HCEC 1CT (cell line): ENCODE measurements at regions not wholly inside any gene's neighbourhood (a gene's known extent, or its start where the extent isn't known, plus 50 kb on each side); places are given as distances from the start of the nearest gene placed in this dataset.
"Not testable (repeated sequence)": the region's sequence is repeated elsewhere in the genome, so short reads cannot be mapped to it uniquely, and the experiment has no call there.

ENCODE experiments used
- DNase-seq: peaks from one replicate; pipeline ENCODE4 v3.0.0-alpha.2; 2017

DNA sequence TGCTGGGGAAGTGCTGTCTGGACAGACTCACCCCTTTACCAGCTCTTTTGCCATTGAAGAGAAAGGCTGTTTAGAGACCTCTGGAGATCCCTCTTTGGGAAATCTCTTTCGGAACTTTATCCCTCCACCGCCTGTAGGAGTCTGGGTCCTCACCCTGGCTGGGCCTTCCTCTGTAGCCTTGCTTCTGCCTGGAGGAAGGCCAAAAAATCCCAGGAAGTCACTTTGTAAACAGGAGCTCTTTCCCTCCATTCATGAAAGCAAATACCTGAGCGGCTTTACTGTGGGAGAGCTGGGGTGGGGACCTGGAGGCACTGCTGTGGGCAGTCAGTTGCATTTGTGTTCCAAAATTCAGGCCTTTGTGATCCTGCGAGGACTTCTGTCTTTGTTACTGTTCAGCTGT, 126.2 kb downstream of the KLF6 start:
- no peak for DNase-seq

DNA sequence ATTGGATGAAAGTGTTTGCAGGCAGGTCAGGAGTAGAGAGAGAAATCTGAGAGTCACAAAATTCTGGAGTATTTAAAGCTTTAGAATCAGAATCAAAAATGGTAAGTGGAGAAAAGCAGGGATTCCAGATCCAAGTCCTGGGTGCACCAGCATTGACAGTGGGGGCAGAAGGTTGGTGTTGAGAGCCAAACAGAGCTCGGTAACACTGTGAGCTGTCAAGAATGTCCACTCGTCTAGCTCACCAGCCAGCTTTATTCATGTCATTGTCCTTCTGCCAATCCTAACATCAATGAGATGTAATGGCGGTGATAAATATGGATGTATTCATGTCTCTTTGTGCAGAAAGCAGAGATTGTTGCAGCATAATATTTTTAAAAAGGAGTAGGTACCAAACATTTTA, 128.8 kb downstream of the KLF6 start:
- DNase-seq: no peak

DNA sequence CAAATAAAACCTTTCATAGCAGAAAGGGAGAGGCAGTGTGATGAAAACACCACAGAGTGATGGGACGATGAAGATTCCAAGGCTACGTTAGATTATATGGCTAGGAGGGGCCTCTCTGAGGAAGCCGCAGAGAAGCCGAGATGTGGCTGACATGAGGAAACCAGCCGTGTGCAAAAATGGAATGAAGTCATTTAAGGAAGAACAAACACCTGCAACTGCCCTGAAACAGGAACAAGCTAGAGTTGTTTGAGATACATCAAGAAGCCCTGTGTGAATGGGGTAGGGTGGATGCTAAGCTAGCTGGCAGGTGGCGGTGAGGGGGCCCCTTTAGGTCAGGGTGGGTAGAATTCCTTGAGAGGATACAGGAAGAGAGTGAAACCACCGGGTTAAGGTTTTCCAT, 129.5 kb downstream of the KLF6 start:
- DNase-seq: no peak

DNA sequence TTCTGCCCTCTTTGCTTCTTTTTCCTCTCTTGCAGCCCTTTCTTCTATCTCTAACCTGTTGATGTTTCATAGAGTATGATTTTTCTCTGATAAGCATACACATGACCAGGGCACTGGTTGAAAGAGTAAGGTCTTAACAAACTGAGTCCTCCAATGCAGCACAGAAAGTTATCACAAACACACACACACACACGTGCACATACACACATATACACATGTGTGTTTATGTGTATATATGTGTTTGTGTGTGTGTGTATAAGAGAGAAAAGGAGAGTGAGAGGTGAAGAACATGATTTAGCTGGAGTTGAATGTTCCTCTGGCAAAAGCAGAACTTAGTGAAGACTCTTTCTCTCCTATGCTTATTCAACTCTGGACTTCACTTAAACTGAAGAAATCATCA, 130.0 kb downstream of the KLF6 start:
- DNase-seq: no peak

DNA sequence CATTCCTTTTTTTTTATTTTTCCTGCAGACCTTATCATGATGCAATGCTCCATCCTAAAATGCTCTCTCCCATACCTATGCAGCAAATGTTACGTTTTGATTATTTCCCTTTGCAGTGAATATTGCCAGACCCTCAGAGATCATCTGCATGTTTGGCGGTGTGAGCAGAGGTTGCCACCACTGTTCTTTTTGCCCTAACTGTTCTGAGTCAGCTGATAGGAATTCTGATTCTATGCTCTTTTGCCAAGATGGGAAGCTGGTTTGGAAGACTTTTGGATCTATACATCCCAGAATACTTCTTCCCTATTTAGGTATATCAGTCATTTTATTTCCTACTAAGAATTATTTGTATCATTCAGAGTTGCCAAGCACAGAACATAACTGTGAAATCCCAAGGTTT, 130.5 kb downstream of the KLF6 start:
- peak; percentile 38 for DNase-seq

DNA sequence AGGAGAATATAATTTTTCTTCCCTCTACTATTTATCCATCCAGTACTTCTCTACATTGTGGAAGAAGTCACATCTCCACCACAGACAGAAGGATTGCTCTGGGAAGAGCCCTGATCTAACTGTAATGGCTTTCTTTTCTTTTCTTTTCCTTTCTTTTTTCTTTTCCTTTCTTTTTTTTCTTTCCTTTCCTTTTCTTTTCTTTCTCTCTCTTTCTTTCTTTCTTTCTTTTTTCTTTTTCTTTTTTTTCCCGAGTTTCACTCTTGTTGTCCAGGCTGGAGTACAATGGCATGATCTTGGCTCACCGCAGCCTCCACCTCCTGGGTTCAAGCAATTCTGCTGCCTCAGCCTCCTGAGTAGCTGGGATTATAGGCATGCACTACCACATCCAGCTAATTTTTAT, 131.7 kb downstream of the KLF6 start:
- not testable (repeated sequence) for DNase-seq

DNA sequence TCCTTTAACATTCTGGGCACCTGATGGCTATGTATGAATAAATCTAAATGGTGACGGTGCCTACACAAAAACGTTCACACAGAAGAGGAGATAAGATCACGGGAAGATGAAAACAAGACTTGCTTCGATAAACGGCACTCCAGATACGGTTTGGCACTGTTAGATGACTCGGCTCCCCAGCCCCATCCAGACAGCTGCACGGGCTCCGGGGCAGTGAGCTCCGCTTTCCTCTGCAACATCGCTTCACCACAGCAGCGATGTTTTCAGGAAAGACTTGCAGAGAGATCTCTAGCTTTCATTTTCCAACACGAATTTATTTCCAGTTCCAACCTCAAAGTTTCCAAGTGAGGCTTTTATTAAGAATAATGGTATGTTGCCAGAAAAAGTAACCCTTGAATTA, 132.1 kb downstream of the KLF6 start:
- DNase-seq: no peak

DNA sequence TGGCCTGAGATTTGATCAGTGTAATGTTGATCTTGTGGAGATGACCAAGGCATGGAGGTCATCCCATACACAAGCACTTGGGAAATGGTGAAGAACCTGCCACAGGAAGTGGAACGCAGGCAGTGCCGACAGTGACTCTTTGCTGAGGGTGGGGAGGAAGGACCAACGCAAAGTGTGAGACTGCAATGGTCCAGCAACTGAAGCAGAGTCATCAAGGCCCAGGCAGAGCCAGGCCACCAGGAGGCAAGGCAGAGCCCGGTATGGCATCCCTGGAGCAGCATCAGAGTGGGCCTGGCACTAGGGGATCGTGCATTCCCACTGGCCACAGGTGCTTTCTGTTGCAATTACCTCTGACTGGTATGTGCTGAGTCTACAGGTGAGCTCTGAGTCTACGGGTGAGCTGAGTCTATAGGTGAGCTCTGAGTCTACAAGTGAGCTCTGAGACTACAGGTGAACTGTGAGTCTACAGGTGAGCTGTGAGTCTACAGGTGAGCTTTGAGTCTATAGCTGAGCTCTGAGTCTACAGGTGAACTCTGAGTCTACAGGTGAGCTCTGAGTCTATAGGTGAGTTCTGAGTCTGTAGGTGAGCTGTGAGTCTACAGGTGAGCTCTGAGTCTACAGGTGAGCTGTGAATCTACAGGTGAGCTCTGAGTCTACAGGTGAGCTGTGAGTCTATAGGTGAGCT, 132.9 kb downstream of the KLF6 start:
- no peak for DNase-seq

DNA sequence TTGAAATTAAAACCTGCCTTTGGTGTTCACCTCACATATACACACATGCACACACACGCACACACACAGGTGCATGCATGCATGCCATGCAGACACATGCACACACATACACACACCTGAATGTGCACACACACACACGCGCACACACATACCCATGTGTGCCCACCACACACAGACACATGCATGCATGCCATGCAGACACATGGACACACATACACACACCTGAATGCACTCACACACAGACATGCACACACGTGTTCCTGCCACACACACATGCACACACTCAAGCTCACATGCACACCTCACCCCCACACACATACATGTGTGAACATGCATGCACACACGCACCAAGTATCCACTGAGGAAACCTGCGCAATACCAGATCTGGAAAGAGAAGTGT, 136.4 kb downstream of the KLF6 start:
- DNase-seq: no peak

DNA sequence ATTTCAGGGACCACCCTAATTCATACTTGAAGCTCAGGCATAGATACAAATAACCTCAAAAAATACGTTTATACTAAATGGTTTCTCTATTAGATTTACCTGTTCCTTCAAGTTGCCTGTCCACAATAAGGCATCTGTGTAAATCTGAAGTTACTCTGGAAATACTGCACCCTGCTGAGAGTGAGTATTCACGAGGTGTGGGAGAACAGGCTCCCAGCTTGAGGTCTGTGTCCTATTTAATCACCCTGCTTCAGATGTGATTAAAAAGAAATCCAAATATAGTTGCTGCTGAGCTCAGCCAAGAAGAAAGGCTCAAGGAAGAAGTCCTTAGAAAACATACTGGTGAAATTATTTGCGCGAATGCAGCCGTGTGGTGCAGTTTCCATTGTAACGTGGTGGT, 136.8 kb downstream of the KLF6 start:
- no peak for DNase-seq

DNA sequence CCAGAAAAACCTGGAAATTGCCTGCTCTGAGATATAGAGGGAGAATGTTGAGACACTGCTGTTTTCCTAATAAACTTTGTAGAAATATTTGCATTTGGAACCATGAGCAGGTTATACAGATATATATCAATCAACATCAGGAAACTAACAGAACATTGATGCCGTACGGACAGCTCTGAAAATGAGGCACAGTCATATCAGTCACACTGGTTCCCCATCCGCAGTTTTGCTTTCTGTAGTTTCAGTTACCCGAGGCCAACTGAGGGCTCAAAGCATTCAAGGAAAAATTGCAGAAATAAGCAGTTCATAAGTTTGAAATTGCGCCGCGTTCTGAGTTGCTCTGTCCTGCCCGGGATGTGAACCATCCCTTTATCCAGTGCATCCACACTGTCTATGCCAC, 137.9 kb downstream of the KLF6 start:
- DNase-seq: no peak

DNA sequence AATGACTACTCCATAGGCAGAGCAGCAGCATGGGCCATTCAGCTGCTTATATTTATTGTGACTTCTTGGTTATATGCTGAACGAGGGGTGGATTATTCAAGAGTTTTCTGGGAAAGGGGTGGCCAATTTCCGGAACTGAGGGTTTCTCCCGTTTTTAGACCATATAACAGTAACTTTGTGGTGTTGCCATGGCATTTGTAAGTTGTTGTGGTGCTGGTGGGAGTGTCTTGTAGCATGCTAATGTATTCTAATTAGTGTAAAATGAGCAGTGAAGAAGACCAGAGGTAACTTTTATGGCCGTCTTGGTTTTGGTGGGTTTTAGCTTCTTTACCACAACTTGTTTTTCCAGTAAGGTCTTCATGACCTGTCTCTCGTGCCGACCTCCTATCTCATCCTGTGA, 139.6 kb downstream of the KLF6 start:
- no peak for DNase-seq

DNA sequence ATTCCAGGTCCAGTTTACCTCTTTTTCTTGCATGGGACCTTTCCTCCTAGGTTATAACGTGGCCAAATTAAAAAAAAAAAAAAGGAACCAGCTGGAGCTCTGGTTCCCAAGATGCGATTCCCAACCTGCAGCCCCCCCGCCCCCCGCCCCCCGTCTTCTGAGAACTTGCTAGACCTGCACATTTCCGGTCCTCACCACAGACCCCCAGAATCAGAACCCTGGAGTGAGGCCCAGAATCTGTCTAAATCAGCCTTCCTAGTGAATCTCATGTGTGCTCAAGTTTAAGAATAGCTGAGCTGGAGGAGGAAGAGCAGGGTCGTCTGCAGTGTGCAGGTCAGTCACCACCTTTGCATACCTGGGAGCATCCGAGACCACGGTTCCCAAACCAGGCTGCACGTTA, 144.2 kb downstream of the KLF6 start:
- no peak for DNase-seq

DNA sequence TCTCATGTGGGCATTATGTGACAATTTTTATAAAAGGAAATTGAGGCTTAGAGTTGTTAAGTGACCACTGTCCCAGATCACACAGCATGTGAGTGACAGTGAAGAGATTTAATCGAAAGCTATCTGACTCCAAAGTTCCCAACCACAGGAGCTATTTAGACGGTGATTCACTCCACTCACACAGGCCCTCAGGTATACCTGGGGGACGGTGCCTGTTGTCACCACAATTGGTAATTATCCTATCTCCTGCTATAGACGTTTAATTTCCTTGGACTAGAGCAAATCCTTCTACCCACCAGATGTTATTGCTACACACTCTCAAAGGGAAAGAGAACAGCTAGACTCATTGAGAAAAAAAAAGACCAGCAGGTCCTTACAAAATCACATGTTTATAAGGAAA, 145.5 kb downstream of the KLF6 start:
- DNase-seq: no peak

DNA sequence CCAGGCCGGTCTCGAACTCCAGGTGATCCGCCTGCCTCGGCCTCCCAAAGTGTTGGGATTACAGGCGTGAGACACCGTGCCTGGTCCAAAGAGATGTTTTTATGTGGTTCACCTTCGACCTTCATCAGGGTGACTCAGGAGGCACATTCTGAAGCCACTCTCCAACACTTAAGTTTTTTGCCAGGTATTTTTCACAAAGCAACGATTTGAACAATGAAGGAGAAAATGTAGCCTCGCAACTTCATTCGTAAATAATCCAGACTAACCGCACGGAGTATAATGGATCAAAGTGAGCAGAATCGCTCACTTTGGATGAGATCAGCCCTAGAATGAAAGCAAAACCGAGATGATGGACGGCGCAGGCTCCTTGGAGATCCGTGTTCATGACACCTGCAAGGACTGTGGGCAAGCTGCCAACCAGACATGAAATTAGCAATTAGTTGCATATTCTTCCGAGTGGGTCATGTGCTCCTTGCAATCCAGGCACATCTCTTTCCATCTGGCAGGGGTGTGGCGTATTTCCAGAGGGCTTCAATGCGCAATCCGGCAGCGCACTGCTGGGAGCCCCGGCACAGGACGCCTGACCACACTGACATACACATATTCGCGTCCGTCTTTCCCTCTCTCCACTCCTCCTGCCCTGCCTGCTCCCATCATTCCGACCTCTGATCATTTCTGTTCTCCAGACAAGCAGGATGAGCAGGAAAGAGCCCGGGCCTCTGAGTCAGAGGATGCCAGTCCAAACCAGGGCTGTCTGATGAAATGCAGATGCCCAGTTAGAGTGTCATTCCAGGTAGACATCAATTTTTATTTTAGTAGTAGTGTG, 148.4 kb downstream of the KLF6 start:
- no peak for DNase-seq

DNA sequence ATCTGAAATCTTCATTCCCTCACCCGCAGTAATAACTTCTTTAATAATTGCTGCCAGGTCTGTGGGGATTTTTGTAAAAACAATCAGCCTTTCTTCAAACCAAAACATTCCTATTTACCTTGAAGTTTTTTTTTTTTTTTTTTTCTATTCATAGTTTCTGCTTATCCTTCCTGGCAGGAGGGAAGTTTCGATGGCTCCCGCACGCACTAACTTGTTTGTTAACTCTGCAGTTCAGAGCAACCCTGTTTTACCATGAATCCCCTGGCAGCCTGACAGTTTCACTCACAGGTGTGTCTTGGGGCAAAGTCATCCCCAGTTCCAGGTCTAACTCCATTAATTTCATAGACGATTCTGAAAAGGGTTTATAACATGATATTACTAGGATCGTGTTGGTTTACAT, 149.3 kb downstream of the KLF6 start:
- DNase-seq: no peak

DNA sequence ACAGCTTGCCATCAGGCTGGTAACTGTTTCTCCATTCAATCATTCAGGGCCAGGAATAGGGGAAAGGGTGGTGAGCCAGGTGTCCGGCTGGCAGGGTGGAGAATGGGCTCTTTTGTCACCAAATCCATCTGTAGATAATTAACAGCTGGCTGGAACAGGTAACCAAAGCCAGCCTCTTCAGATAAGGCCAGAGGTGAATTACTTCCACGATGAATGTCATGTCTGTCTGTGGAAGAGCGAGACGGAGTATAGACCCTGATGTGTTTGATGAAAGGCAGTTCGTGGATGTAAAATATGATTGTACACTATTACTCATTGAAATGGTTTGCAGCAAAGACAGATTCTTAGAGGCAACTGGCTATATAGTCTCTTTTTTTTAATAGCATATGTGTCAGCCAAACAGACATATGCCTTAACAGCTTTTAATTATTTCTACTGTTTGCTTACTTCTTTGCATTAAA, 149.8 kb downstream of the KLF6 start:
- DNase-seq: no peak

DNA sequence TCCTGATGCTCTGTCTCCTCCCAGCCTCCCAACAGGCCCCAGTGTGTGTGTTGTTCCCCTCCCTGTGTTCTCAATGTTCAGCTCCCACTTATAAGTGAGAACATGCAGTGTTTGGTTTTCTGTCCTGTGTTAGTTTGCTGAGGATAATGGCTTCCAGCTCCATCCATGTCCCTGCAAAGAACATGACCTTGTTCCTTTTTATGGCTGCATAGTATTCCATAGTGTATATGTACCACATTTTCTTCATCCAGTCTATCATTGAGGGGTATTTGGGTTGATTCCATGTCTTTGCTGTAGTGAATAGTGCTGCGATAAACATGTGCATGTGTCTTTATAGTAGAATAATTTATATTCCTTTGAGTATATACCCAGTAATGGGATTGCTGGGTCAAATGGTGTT, 150.4 kb downstream of the KLF6 start:
- not testable (repeated sequence) for DNase-seq

DNA sequence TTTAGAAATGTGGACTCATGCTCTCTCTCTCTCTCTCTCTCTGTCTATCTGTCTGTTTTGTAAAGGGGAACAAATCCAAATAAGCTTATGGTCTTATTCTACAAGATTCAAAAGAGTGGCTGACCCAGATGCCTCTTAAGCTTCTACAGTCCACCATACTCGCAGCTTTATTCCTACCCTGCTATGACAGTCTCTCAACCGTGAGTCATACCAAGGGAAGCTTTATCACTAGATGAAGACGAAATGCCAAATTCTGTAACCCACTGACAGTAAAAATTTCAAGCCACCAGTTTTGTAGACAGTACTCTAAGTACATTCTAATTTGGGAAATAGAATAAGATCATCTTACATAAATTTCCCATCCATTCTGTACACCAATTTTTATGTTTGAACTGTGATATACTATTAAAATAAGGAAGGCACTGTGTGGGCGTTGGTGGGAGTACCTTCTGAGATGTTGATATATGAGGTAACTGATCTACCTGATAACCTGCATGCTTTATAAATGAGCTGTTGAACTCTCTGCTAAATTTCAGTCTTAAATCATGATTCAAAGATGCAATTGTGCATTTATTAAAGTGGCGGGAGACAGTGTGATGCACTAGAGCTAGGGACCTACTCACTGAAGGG, 153.2 kb downstream of the KLF6 start:
- no peak for DNase-seq

DNA sequence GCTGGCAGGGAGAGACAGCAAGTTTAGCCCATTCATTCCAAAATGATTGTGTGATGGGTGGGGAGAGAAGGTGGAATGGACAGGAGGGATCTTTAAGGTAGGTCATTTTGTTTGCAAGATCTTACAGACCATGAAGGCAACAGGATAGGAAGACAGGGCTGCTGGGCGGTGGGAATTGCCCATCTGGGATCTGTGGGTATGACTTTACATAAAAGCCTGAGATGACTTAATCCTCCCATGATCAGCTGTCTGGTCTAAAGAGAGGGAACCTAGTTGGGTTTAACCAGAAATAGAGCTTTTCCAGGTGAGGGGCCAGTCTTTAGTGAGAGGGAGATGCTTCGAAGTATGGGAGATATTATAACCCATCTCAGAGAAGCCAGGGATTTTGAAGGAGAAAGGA, 153.7 kb downstream of the KLF6 start:
- DNase-seq: no peak

DNA sequence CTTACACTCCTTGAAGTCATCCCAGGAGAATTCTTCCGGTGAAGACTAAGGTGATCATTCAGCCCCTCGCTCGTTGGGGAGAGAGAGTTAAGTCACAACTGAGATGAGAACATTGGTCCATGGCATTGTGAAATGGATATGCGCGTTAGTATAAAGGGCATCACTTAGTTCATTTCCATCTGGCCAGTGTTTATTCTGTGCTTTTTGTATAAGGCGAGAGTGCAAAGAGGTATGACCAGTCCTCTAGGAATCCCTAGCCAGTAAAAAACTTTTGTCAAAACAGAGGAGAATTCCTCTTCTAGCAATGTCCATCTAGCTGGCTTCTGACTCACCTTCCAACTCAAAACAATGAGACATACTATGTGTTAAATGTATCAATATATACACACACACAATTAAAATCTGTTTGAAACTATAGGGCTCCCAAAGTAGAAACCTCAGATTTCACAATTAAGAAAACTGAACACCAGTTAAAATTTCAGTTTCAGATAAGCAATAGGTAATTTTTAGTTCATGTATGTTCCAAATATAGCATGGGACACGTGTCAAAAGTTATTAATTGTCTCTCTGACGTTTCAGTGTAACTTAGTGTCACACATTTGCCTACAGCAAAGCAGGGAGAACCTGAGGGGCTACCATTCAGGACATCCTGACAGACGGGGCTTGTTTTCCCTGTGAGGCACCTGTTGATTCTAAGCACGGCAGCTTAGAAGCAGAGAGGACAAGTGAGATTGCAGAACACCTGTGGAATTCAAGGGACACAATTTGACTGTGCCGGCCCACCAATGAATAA, 158.9 kb downstream of the KLF6 start:
- DNase-seq: peak; percentile 97

DNA sequence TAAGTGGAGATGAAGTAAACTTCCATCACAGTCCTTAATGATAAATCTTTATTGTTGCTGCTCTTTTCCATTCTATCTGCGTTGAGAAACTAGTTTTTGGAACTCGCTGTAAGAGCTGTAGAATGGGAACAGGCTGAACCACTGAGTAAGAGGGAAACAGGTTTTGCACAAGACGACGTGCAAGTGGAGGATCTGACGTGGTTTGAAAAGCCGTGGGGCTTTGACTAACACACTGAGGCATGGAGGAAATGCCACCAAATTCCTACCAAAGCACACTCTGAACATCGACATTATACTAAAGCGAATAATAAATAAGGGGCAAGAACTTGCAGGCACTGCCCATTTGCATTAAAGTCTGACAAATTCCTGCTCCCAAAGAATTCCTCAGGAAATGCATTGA, 160.6 kb downstream of the KLF6 start:
- DNase-seq: peak; percentile 91

DNA sequence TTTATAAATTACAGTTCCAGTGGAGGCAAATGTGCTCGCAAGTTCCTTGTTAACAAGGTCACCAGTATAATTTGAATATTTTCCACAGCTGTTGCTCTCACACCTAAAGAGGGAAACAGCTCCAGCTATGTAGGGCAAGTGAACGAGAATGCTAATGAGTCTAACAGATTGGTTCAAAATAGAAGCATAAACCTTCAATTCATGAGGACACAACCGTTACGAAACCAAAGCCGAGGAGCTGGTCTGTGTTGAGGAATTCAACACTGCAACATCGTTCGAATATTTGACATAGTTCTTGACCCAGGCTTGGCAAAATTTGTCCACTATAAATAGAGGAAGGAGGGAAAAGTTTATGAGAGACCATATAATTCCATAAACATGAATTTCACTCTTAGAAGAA, 161.3 kb downstream of the KLF6 start:
- DNase-seq: peak; percentile 88
